ENCODE measurements at regions not wholly inside any gene's neighbourhood (a gene's known extent, or its start where the extent isn't known, plus 50 kb on each side); places are given as distances from the start of the nearest gene placed in this dataset.

GRCh38 chr20:6707321-6707831 lies 60.1 kb upstream of the BMP2 start:
- TF ChIP-seq POLR2AphosphoS5 (IDR thresholded peaks at IDR 0.05; ENCODE audit: low read depth, low read length): no peak
- TF ChIP-seq SIN3A (IDR thresholded peaks at IDR 0.05; ENCODE audit: borderline replicate concordance, insufficient read depth, low read length): no peak
- TF ChIP-seq TAF1 (IDR thresholded peaks at IDR 0.05; ENCODE audit: borderline replicate concordance, insufficient read depth, low read length): no peak
- no peak for TF ChIP-seq REST (IDR thresholded peaks at IDR 0.05; ENCODE audit: insufficient read depth in 1 of 2, low read depth in 2 of 2, low read length in 2 of 2)
- TF ChIP-seq FOXP2 (optimal IDR thresholded peaks at IDR 0.05; ENCODE audit: borderline replicate concordance, extremely low read depth, extremely low read length, insufficient read depth): no peak

- no peak for TF ChIP-seq TAF1 (IDR thresholded peaks at IDR 0.05; ENCODE audit: borderline replicate concordance, insufficient read depth, low read length)
- TF ChIP-seq SIN3A (IDR thresholded peaks at IDR 0.05; ENCODE audit: borderline replicate concordance, insufficient read depth, low read length): no peak
- no peak for TF ChIP-seq REST (IDR thresholded peaks at IDR 0.05; ENCODE audit: insufficient read depth in 1 of 2, low read depth in 2 of 2, low read length in 2 of 2)
- TF ChIP-seq POLR2AphosphoS5 (IDR thresholded peaks at IDR 0.05; ENCODE audit: low read depth, low read length): no peak
- TF ChIP-seq FOXP2 (optimal IDR thresholded peaks at IDR 0.05; ENCODE audit: borderline replicate concordance, extremely low read depth, extremely low read length, insufficient read depth): no peak
Observed at GRCh38 chr20:6705926-6706548, 61.4 kb upstream of the BMP2 start.

DNA sequence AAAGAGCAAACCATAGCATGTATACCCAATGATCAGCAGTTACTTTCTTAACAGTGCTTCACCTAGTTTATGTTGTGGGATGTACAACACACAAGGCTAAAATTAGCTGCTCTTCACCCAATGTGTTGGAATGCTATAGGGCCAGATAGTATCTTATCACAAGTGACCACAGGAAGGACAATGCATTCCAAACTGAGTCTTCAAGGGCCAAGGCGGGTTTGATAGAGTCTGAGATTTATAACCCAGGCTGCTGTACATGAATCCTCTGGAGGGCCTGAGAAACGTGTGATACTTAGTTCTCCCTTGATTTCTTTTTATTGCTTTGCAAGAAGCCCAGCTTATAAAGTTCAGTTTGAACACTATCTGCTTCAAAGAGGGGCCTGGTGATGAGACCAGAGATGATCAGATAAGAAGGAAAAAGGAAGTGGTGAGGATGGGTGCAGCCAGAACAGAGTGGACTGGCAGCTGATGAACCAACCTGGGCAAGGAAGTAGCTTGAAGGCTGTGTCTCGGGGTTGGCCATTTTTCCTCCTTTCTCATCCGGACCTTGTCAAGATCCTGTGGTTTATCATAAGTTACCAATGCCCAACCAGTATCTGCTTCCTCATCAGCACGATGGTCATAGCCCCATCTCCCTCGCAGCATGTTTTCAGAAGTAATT lies 62.2 kb upstream of the BMP2 start:
- no peak for TF ChIP-seq POLR2AphosphoS5 (IDR thresholded peaks at IDR 0.05; ENCODE audit: low read depth, low read length)
- no peak for TF ChIP-seq FOXP2 (optimal IDR thresholded peaks at IDR 0.05; ENCODE audit: borderline replicate concordance, extremely low read depth, extremely low read length, insufficient read depth)

- TF ChIP-seq SIN3A (IDR thresholded peaks at IDR 0.05; ENCODE audit: borderline replicate concordance, insufficient read depth, low read length) (no peak), TAF1 (IDR thresholded peaks at IDR 0.05; ENCODE audit: borderline replicate concordance, insufficient read depth, low read length) (no peak), FOXP2 (optimal IDR thresholded peaks at IDR 0.05; ENCODE audit: borderline replicate concordance, extremely low read depth, extremely low read length, insufficient read depth) (no peak), POLR2AphosphoS5 (IDR thresholded peaks at IDR 0.05; ENCODE audit: low read depth, low read length) (no peak), REST (IDR thresholded peaks at IDR 0.05; ENCODE audit: insufficient read depth in 1 of 2, low read depth in 2 of 2, low read length in 2 of 2) (no peak)
Observed at GRCh38 chr20:6704132-6704861, 63.2 kb upstream of the BMP2 start.

- no peak for TF ChIP-seq REST (IDR thresholded peaks at IDR 0.05; ENCODE audit: insufficient read depth in 1 of 2, low read depth in 2 of 2, low read length in 2 of 2)
- TF ChIP-seq SIN3A (IDR thresholded peaks at IDR 0.05; ENCODE audit: borderline replicate concordance, insufficient read depth, low read length): no peak
- no peak for TF ChIP-seq POLR2AphosphoS5 (IDR thresholded peaks at IDR 0.05; ENCODE audit: low read depth, low read length)
- no peak for TF ChIP-seq FOXP2 (optimal IDR thresholded peaks at IDR 0.05; ENCODE audit: borderline replicate concordance, extremely low read depth, extremely low read length, insufficient read depth)
- no peak for TF ChIP-seq TAF1 (IDR thresholded peaks at IDR 0.05; ENCODE audit: borderline replicate concordance, insufficient read depth, low read length)
Observed at GRCh38 chr20:6703656-6704055, 63.8 kb upstream of the BMP2 start.

Measured in PFSK-1 (cell line).